Lower leg skin (tissue), 4 donors: ENCODE measurements at regions not wholly inside any gene's neighbourhood (a gene's known extent, or its start where the extent isn't known, plus 50 kb on each side); places are given as distances from the start of the nearest gene placed in this dataset.

Experiments
- DNase-seq, 2 donors: peaks; one replicate each; pipeline ENCODE4 v3.0.0-alpha.2; 2019; ENCODE audit warnings: low spot score in 2 of 2
- H3K4me3 ChIP-seq: fragments of 200-600 bp; sonication (generic); 2 replicates; pipeline ENCODE4 v1.5.1; 2017; ENCODE audit warnings: mild to moderate bottlenecking, low read depth; ENCODE audit not compliant: poor library complexity, severe bottlenecking
- CTCF ChIP-seq, 3 donors: fragments of 450-650 bp; IDR thresholded peaks; one replicate each; pipeline ENCODE4 v1.5.1; 2016; ENCODE audit warnings: antibody characterized with exemption in 3 of 3, mild to moderate bottlenecking in 3 of 3, moderate library complexity in 2 of 3
- POLR2A ChIP-seq, 2 donors: fragments of 450-650 bp; IDR thresholded peaks; one replicate each; pipeline ENCODE4 v1.6.1; 2016 to 2017; ENCODE audit warnings: antibody characterized with exemption in 2 of 2, mild to moderate bottlenecking in 1 of 2, moderate library complexity in 1 of 2
- WGBS, 2 donors: methylation state at CpG; one replicate each; pipeline ENCODE4 v1.1.5; 2018; 5-methylcytosine and 5-hydroxymethylcytosine counted together
- intact Hi-C: fragments of 100-400 bp; cut with DNase I; formaldehyde crosslinking; loops from one replicate; pipeline ENCODE4 v1.15.0; 2023; ENCODE audit warnings: low total_unique reads

- TF ChIP-seq CTCF (IDR thresholded peaks at IDR 0.05) (no peak), POLR2A (IDR thresholded peaks at IDR 0.05) (no peak)
- no peak overlapping the region for H3K4me3 ChIP-seq
- peak in 1 of 2 donors; percentile 82 for DNase-seq
- 89% methylated on average over 35 to 44 of the region's 44 CpGs for WGBS, 2 donors
- intact Hi-C loops: no loop called here
Observed at GRCh38 chr6:169962604-169963469, 211.4 kb downstream of the ERMARD start.

GRCh38 chr6:169961772-169962561 is 210.5 kb downstream of the ERMARD start:
- TF ChIP-seq CTCF (IDR thresholded peaks at IDR 0.05): no peak
- TF ChIP-seq POLR2A (IDR thresholded peaks at IDR 0.05): no peak
- peak in 1 of 2 donors; percentile 84 for DNase-seq
- H3K4me3 ChIP-seq: no peak overlapping the region
- 30 to 31% methylated on average over 20 to 29 of the region's 75 CpGs for WGBS, 2 donors
- intact Hi-C loops: no loop called here

GRCh38 chr6:169960886-169961611 is 209.6 kb downstream of the ERMARD start:
- no peak overlapping the region for H3K4me3 ChIP-seq
- DNase-seq: peak in 1 of 2 donors; percentile 80
- TF ChIP-seq CTCF (IDR thresholded peaks at IDR 0.05) (no peak), POLR2A (IDR thresholded peaks at IDR 0.05) (no peak)
- intact Hi-C loops: no loop called here
- 75 to 79% methylated on average over 10 to 12 of the region's 12 CpGs for WGBS, 2 donors

GRCh38 chr6:169960521-169960885 is 209.1 kb downstream of the ERMARD start:
- intact Hi-C loops: no loop called here
- H3K4me3 ChIP-seq: no peak overlapping the region
- WGBS, 2 donors: 83 to 85% methylated on average over 10 of the region's 10 CpGs
- peak in 1 of 2 donors; percentile 80 for DNase-seq
- TF ChIP-seq CTCF (IDR thresholded peaks at IDR 0.05) (no peak), POLR2A (IDR thresholded peaks at IDR 0.05) (no peak)

GRCh38 chr6:169960003-169960344 is 208.6 kb downstream of the ERMARD start:
- no peak for TF ChIP-seq CTCF (IDR thresholded peaks at IDR 0.05)
- no peak for TF ChIP-seq POLR2A (IDR thresholded peaks at IDR 0.05)
- no peak for DNase-seq
- no peak overlapping the region for H3K4me3 ChIP-seq
- WGBS, 2 donors: 87 to 88% methylated on average over 4 of the region's 4 CpGs
- intact Hi-C loops: no loop called here
